Left kidney (tissue), 1 donor: ENCODE measurements at regions not wholly inside any gene's neighbourhood (a gene's known extent, or its start where the extent isn't known, plus 50 kb on each side); places are given as distances from the start of the nearest gene placed in this dataset.

ENCODE experiments used
- DNase-seq: peaks from one replicate; pipeline ENCODE4 v3.0.0-alpha.2; 2013

GRCh38 chr2:121900391-121900790, 144.9 kb downstream of the TSN start:
- no peak for DNase-seq

DNA sequence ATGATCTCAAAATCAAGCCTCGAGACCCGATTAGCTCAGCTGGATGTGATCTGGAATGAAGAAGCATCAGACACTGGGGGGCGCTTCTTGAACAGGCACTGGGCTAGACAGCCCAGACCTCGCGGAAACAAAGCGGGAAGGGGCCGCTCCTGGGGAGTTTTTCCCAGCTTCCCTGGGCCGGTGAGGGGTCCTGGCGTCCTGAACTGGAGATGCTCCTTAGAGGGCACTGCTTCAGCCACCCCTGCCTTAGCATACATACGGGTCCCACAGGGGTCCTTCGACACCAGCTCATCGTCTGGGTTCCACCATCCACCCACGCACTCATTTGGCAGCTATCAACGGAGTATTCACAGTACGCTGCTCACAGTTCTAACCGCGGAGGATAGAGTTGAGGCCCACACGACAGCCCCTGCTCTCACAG, 146.7 kb downstream of the TSN start:
- DNase-seq, result no peak

DNA sequence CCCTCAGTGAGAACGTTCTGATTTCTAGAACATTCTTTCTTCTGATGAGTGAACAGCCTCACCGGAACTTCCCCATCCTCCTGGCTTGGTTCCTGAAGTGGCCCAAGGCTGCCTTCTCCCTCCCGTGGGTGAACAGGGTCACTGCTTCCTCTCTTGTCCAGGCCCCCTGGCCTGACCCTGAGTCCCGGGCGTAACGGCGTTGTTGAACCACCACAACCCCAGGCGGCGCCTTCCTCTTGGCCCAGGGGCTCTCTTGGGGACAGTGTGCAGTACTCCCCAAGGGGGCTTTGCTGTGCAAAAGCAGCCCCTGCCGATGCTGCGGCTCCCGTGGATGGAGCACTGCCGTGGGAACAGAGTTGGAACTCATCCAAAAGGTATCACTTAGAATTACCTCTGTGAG, 147.2 kb downstream of the TSN start:
- no peak for DNase-seq

- DNase-seq, result no peak
Observed at GRCh38 chr2:121903037-121903689, 147.7 kb downstream of the TSN start.

- DNase-seq, result no peak
Observed at GRCh38 chr2:121904656-121905055, 149.2 kb downstream of the TSN start.

DNA sequence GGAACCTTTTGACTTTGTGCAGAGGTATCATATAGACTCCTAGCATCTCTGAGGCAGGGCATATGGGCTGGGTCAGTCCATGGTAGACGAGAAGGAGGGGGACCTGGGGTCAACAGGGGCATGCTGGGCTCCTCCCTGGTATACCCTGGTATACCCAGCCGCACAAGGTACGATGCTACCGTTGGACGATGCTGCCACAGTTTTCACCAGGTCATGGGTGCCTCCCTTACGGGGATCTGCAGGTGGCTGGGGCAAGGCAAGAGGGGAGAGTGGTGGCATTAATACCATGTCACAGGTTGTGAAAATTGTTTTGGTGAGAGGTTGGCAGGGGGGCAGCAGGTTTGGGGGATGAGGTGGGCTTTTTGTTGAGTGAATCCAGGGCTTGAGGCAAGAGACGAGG, 149.8 kb downstream of the TSN start:
- no peak for DNase-seq

DNA sequence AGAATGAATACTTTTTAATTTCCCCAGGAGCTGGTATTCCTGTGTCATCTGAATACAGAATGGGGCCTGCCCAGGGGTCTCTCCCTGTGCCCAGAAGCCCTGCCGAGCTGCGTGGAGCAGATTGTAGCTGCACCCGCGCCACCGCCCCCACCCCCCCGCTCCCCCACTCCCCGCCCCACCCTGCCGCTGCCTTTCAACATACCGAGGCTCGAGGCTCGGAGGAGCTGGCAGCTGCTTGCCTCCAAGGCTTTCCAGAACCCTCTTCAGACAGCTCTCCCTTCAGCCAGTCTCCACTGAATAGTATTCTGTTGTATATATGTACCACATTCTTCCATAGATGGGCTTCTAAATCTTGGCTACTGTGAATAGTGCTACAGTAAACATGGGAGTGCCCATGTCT, 150.7 kb downstream of the TSN start:
- DNase-seq, result no peak

GRCh38 chr2:121907928-121908327, 152.5 kb downstream of the TSN start:
- DNase-seq, result no peak

- DNase-seq, result no peak
Observed at GRCh38 chr2:121910139-121910538, 154.7 kb downstream of the TSN start.

DNA sequence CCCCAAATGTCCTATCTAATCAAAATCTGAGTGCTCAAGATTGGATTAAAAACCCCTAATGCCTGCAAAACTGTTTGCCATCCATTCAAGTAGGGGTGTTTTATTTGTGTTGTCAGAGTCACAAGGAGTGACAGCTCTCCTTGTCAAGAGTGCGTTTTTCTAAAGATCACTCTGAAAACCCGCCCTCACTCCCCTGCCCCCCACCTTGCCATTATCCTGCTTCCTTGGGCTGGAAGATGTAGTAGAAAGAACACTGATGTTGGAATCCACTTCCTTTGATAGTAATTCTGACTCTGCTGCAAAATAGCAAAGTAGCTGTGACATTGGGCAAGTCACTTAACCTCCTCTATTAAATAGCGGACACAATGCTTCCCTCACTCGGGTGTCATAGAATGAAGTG, 155.6 kb downstream of the TSN start:
- no peak for DNase-seq

DNA sequence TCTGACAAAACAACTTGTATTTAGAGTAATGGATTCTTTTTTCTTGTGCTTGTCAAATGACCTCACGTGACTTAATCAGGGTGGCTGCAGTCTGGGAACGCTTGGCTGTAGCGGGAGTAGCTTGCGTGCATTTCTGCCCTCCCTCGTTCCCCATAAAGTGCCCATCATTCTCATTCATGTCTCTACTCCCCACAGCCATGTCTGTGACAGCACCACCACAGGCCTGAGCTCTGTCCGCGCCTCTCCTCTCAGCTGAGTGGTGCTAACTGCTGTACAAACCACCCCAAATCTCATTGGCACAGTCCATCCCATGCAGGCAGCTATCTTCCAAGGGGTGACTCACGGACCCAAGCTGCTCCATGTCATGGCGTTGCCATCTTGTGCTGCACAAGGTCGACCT, 161.7 kb downstream of the TSN start:
- no peak for DNase-seq

GRCh38 chr2:121918231-121918630, 162.8 kb downstream of the TSN start:
- DNase-seq, result peak; percentile 25

- DNase-seq, result no peak
Observed at GRCh38 chr2:121919803-121920202, 164.4 kb downstream of the TSN start.

GRCh38 chr2:121925466-121925865, 170.0 kb downstream of the TSN start:
- no peak for DNase-seq

- no peak for DNase-seq
Observed at GRCh38 chr2:121943285-121943684, 187.8 kb downstream of the TSN start.

GRCh38 chr2:121944072-121944831, 188.8 kb downstream of the TSN start:
- DNase-seq, result no peak

DNA sequence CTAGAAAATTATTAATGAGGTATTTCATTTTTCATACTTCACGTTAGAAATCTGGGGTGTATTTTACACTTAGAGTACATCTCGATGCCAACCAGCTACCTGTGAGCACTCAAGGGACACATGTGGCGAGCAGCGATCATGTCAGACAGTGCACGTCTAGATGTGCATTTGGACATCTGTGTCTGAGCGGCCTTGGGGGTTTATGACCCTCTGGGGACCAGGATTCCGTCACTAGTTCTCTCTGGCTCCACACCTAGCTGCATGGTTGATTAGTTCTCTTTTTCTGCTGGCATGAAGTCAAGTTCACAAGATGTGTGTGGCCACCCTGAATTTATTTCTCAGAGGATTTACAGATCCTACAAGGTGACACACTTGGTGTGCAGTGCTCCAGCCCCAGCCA, 192.2 kb downstream of the TSN start:
- DNase-seq, result no peak

GRCh38 chr2:121949271-121949670, 193.8 kb downstream of the TSN start:
- no peak for DNase-seq

- DNase-seq, result peak; percentile 55
Observed at GRCh38 chr2:121955426-121955825, 200.0 kb downstream of the TSN start.

GRCh38 chr2:121955872-121956271, 200.4 kb downstream of the TSN start:
- DNase-seq, result no peak

GRCh38 chr2:121960251-121960650, 204.8 kb downstream of the TSN start:
- DNase-seq, result no peak

- no peak for DNase-seq
Observed at GRCh38 chr2:121961761-121962160, 206.3 kb downstream of the TSN start.

- no peak for DNase-seq
Observed at GRCh38 chr2:121965661-121966060, 210.2 kb downstream of the TSN start.

- no peak for DNase-seq
Observed at GRCh38 chr2:121966663-121967062, 211.2 kb downstream of the TSN start.
